Pancreas (tissue), 10 donors: ENCODE measurements at regions not wholly inside any gene's neighbourhood (a gene's known extent, or its start where the extent isn't known, plus 50 kb on each side); places are given as distances from the start of the nearest gene placed in this dataset.

Source experiments
- ATAC-seq, 4 donors: fragments of 200-7000 bp; cut with Tn5 transposase; one replicate each; pipeline versions ENCODE4 v1.8.0 to v1.9.1; 2020; ENCODE audit warnings: mild to moderate bottlenecking in 4 of 4, moderate library complexity in 4 of 4
- DNase-seq, 6 donors: peaks; one replicate each; pipeline ENCODE4 v3.0.0-alpha.2; 2020
- FAIRE-seq: peaks from 2 replicates; lab custom pipeline; 2012; peaks lifted over from hg19 to GRCh38; lab: Jason Lieb, UNC
- H3K27ac ChIP-seq, 4 donors: fragments of 200-600 bp; sonication (generic); 1 replicate in 3 of 4; 2 replicates in 1 of 4; pipeline versions ENCODE4 v1.5.0 to v1.8.0; 2020
- H3K27me3 ChIP-seq, 4 donors: fragments of 200-600 bp; one replicate each; pipeline ENCODE4 v1.8.0; 2021
- H3K36me3 ChIP-seq, 3 donors: fragments of 200-600 bp; sonication (generic) in 1 of 3; one replicate each; pipeline versions ENCODE4 v1.5.0 to v1.8.0; 2020 to 2021
- H3K4me1 ChIP-seq, 3 donors: fragments of 200-600 bp; one replicate each; pipeline ENCODE4 v1.8.0; 2021
- H3K4me3 ChIP-seq, 4 donors: fragments of 200-600 bp; sonication (generic) in 2 of 4; one replicate each; pipeline versions ENCODE4 v1.5.0 to v1.8.0; 2020 to 2021
- H3K9me3 ChIP-seq, 4 donors: fragments of 200-600 bp; one replicate each; pipeline ENCODE4 v1.8.0; 2021
- CTCF ChIP-seq, 4 donors: fragments of 200-600 bp; sonication (generic) in 3 of 4; IDR thresholded peaks; one replicate each; pipeline versions ENCODE4 v1.5.0 to v1.8.0; 2021; ENCODE audit warnings: antibody characterized with exemption in 4 of 4
- WGBS, 2 donors: extraction: QIAGEN DNeasy Blood & Tissue Kit; methylation state at CpG; one replicate each; pipeline ENCODE4 v1.1.7; 2013; 5-methylcytosine and 5-hydroxymethylcytosine counted together
- intact Hi-C, 3 donors: fragments of 100-400 bp; cut with DNase I; formaldehyde crosslinking; loops; one replicate each; pipeline versions ENCODE4 v1.11.1 to v1.14.2; 2022
- donor health status: healthy with polysubstance abuse.
- donor health status: DM: no; HTN: no; CAD: no; lungs with moderate emphysema.
- donor health status: DM: no; HTN: no; CAD: no.
- donor health status: control.
- donor health status: control.
- donor health status: Bipolar disorder and iron deficiency.
- donor health status: DM: yes; HTN: yes; CAD: no.
- donor health status: DM: no; HTN: no; CAD: no.
- donor health status: DM: no; HTN: no; CAD: no.
- donor health status: DM: yes; HTN: yes; CAD: no.

- TF ChIP-seq CTCF (IDR thresholded peaks at IDR 0.05), result no peak
- H3K4me1 ChIP-seq, result no peaks in the 10 kb centered on the region
- no peaks in the 10 kb centered on the region for H3K9me3 ChIP-seq
- no peaks in the 10 kb centered on the region for H3K36me3 ChIP-seq
- FAIRE-seq (no peak), DNase-seq (no peak), ATAC-seq (no peak)
- H3K27me3 ChIP-seq, result no peaks in the 10 kb centered on the region
- H3K4me3 ChIP-seq, result no peak overlapping the region
- intact Hi-C loops, result no loop called here
- WGBS, 2 donors, result 67 to 77% methylated on average over 14 of the region's 14 CpGs
- no peak overlapping the region for H3K27ac ChIP-seq
Measured at GRCh38 chr19:31693131-31693932, 344.1 kb upstream of the TSHZ3 start.

- no peak overlapping the region for H3K4me3 ChIP-seq
- no peaks in the 10 kb centered on the region for H3K27me3 ChIP-seq
- DNase-seq (no peak), FAIRE-seq (no peak), ATAC-seq (no peak)
- 53 to 76% methylated on average over 6 of the region's 6 CpGs for WGBS, 2 donors
- intact Hi-C loops, result no loop called here
- no peak overlapping the region for H3K27ac ChIP-seq
- no peak for TF ChIP-seq CTCF (IDR thresholded peaks at IDR 0.05)
- no peaks in the 10 kb centered on the region for H3K9me3 ChIP-seq
- no peaks in the 10 kb centered on the region for H3K36me3 ChIP-seq
- H3K4me1 ChIP-seq, result no peaks in the 10 kb centered on the region
Measured at GRCh38 chr19:31693933-31694269, 344.7 kb upstream of the TSHZ3 start.

GRCh38 chr19:31694761-31695160, 345.5 kb upstream of the TSHZ3 start:
- H3K4me1 ChIP-seq, result no peaks in the 10 kb centered on the region
- no peak overlapping the region for H3K27ac ChIP-seq
- DNase-seq, result no peak
- 65 to 86% methylated on average over 3 of the region's 3 CpGs for WGBS, 2 donors
- no peaks in the 10 kb centered on the region for H3K36me3 ChIP-seq
- no peak for ATAC-seq
- no peaks in the 10 kb centered on the region for H3K27me3 ChIP-seq
- H3K9me3 ChIP-seq, result no peaks in the 10 kb centered on the region
- TF ChIP-seq CTCF (IDR thresholded peaks at IDR 0.05), result no peak
- intact Hi-C loops, result no loop called here
- no peak for FAIRE-seq
- no peak overlapping the region for H3K4me3 ChIP-seq

- no peak for FAIRE-seq
- Histone ChIP-seq H3K4me1 (no peaks in the 10 kb centered on the region), H3K4me3 (no peak overlapping the region), H3K27ac (no peak overlapping the region), H3K9me3 (no peaks in the 10 kb centered on the region), H3K36me3 (no peaks in the 10 kb centered on the region), H3K27me3 (no peaks in the 10 kb centered on the region)
- WGBS, 2 donors, result 56 to 69% methylated on average over 2 to 3 of the region's 3 CpGs
- intact Hi-C loops, result no loop called here
- no peak for DNase-seq
- no peak for TF ChIP-seq CTCF (IDR thresholded peaks at IDR 0.05)
- no peak for ATAC-seq
Measured at GRCh38 chr19:31699421-31699820, 350.2 kb upstream of the TSHZ3 start.

GRCh38 chr19:31701146-31701545, 351.9 kb upstream of the TSHZ3 start:
- H3K4me3 ChIP-seq, result no peak overlapping the region
- no peak for FAIRE-seq
- H3K9me3 ChIP-seq, result no peaks in the 10 kb centered on the region
- TF ChIP-seq CTCF (IDR thresholded peaks at IDR 0.05), result no peak
- no peak for ATAC-seq
- no peaks in the 10 kb centered on the region for H3K27me3 ChIP-seq
- H3K27ac ChIP-seq, result no peak overlapping the region
- no peaks in the 10 kb centered on the region for H3K4me1 ChIP-seq
- no peaks in the 10 kb centered on the region for H3K36me3 ChIP-seq
- WGBS, 2 donors, result 32 to 43% methylated on average over 3 of the region's 3 CpGs
- peak in 1 of 6 donors; percentile 23 for DNase-seq
- intact Hi-C loops, result no loop called here
